Activated T-helper 1 cell treated with anti-CD3 and anti-CD28 coated beads, Interleukin-2, amount 50 U/mL, for 16 hours (primary cell): ENCODE measurements at regions not wholly inside any gene's neighbourhood (a gene's known extent, or its start where the extent isn't known, plus 50 kb on each side); places are given as distances from the start of the nearest gene placed in this dataset.

Experiments
- DNase-seq, 2 donors: peaks; one replicate each; pipeline ENCODE4 v3.0.0-alpha.2; 2020; ENCODE audit warnings: low read depth in 1 of 2, low spot score in 1 of 2

DNA sequence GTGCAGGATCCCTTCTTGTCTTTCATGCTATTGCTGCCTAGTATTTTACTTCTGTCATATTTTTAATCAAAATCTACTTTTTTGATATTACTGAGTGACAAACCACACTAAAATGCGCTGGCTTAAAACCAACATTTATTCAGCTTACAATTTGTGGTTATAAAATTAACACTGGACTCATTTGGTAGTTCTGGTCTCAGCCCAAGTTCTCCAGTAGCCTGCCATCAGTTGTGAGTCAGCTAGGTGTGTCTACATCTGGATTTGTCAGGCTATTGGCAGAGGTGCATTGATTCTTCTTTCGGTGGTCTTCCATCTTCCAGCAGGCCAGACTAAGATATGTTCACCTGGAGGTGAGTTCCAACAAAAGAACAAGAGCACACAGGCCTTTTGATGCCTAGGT, 765.1 kb upstream of the FBXO33 start:
- DNase-seq = no peak

DNA sequence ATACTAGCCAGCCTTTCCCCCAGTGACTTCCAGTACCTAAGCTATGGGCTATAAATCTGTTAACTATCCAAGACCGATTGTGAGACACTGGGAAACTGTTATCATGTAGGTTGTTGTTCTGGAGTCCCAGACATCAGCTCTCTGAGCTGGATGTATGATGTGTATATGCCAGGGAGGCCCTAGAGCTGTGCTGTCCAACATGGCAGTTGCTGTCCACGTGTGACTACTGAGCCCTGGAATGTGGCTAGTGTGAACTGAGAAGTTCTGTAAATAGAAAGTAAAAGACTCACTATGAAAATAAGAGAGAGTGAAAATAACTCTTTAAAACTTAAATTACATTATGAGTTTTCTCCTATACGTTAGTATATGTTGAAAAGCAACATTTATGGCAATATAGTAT, 755.8 kb upstream of the FBXO33 start:
- DNase-seq = no peak

DNA sequence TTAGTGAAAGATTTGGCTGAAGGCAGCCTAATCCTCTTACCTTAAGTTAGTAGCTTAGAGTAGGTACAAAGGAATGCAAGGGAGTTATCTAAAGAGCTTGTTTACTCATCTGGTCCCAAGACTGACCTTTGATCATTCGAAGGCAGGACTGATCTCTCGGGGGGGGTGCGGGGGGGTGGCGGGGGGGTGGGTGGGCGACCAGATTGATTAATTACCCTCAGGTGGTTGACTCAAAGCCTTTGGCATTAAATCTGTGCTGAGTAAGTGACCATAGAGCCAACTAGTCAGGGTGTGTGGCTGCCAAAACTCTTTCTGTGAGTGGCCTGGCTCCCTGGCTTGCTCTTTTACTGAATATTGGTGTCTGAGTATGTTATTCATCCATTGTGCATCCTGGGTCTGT, 731.9 kb upstream of the FBXO33 start:
- DNase-seq = no peak

DNA sequence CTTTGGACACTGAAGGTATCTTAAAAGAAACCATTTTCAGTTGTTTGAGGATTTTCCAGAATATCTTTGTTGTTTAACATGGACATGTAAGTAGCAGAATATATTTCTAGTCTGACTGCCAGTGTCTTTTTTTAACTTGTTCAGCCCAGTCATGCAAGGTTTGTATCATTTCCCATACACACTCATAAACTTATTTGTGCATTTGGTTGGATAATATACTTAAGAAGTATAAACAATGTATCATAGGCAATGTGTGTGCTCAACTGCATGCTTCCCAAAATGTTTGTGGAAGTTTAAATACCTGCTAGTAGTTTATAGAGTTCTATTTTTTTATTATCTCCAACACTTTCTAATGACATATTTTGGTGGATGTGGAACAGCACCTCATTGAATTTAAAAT, 707.4 kb upstream of the FBXO33 start:
- no peak for DNase-seq

DNA sequence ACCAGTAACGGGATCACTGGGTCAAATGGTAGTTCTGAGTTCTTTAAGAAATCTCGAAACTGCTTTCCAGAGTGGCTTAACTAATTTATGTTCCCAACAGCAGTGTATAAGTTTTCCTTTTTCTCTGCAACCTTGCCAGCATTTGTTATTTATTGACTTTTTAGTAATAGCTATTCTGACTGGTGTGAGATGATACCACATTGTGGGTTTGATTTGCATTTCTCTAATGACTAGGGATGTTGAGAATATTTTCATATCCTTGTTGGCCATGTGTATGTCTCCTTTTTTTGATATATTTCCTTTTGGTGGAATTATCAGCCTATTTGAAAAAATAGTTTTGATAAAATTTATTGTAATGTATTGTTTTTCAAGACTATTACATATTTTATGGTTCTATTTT, 701.2 kb upstream of the FBXO33 start:
- no peak for DNase-seq

DNA sequence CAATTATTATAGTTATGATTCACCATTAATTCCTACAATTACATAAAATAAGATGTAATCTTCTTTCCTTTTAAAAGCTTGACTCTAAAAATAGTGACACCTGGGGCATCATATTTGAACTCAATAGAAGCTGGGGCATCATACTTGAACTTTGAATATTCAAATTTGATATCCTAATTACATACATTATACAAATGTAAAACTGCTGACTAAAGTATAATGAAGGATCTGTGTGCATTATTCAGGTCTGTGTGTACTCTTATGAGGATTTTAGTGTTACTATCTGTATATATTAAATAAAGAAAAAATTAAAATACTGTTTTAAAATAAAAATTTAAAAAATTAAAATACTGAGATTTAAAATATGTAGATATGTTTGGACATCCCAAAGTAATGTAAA, 696.9 kb upstream of the FBXO33 start:
- no peak for DNase-seq

DNA sequence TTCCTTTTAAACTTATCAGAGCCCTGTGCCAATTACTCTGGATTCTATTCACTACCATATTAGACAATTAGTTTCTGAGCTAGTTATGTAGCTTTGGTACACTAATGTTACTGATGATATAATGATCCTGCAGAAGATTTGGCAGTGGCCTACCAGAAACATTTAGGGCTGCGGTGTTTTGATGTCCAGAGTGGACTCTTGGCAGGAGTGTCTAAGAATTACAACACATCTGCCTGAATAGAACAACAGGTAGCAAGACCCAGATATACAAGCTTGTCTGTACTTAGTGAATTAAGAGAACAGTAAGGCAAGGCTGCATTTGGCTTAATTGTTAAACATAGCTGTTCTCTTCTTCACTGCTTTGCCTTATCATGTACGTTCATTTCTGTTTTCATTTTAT, 691.6 kb upstream of the FBXO33 start:
- no peak for DNase-seq

DNA sequence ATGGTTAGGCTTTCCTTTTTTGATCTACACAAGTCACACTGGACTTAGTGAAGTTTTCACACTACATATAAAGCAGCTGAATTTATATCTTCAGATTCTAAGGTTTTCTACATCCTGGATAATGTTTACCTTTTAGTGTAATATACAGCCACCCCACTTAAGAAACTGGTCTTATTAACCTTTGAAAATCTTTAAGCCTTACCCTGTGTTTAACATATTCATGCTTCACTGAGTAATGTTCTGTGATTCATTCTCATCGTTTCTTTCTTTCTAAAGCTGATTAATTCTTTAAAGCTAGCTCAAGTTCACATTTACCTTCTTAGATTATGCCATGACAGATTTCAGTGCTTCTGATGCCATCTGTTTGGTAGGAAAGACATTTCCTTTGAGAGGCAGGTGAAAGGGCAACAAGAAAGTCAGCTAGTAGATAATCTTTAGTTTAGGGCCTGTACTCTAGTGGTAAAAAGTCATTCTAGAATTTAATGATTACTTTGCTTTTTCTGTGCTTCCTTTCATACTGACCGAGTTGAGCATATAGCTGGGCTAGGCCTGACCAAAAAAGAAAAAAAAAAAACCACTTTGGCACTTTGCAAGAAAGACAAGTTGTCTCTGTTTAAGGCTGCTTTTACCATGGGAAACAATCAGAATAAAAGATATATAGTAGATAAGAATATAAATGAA, 690.9 kb upstream of the FBXO33 start:
- no peak for DNase-seq

DNA sequence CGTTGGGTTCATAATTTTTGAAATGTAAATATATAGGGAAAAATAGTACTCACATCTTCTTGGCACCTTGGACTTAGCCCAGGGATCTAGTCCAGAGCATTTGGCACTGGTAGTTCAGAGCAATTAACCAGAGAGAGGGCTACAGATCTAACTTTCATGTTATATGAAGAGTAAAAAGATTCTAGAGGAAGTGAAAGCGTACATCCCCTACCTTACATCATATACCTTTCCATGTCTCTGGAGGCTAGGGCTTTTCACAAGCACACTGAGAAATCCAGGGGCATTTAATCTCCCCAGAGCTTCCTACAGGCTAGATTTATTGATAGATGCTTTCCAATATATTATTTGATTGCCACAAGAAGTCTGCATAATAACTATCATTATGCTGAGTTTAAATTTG, 687.5 kb upstream of the FBXO33 start:
- no peak for DNase-seq

DNA sequence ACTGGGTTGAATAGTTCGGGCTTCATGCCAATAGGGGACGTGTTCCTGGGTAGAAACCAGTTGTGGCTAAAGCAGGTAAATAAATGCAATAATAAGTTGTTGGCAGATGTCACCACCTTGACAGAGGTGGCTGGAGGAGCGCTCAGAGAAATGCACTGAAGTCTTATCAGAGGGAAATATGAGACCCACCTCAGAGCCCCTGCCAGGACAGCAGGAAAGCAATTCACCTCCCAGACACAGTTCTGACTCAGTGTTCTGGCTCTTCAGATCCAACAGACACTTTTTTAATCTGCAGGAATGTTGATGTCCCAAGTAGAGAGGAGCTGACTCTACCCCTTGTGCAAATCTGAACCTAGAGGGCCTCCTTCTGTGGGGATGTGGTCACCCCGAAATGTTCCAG, 687.1 kb upstream of the FBXO33 start:
- no peak for DNase-seq

DNA sequence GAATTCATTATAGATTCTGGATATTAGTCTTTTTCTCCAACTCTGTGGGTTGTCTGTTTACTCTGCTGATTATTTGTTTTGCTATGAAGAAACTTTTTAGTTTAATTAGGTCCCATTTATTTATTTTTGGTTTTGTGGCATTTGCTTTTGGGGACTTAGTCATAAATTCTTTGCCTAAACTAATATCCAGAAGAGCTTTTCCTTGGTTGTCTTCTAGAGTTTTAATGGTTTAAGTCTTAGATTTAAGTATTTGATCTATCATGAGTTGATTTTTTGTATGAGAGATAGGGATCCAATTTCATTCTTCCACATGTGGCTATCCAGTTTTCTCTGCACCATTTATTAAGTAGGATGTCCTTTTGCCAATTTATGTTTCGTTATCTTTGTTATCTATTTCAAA, 683.4 kb upstream of the FBXO33 start:
- DNase-seq = no peak

DNA sequence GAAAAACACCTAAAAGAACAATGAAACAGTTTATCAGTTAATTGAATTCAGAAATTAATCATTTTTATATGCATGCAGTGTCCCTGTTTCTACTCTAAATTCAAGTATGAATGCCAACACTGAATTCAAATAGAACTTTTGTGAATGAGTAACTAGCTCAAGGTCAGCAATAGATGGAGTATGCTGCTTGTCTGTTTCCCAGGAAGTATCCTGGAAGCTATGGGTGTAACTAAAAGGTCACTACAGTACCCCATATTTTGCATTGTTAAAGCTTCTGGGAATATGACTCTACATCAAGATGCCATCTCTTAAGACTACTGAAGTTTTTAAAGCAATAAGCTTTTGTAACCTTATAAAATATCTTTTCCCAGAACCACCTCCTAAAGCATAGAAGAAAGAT, 681.4 kb upstream of the FBXO33 start:
- DNase-seq = no peak

DNA sequence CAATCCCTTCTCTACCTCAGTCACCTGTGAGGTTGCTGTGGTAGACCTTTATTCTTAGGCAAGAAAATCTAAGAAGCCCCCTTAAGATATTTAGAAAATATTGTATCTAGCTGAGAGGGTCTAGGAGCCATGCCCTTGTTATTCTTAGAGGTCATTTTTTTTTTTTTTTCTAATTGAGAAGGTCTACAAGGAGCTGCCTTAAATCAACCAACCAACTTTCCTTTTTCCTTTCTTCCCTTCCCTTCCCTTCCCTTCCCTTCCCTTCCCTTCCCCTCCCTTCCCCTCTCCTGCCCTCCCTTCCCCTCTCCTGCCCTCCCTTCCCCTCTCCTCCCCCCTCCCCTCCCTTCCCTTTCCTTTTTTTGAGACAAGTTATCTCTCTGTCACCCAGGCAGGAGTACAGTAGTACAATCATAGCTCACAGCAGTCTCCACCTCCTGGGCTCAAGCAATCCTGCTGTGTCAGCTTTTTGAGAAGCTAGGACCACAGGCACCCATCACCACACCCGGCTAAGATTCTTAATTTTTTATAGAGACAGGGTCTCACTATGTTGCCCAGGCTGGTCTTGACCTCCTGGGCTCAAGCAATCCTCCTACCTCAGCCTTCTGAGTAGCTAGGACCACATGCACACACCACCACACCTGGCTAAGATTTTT, 668.4 kb upstream of the FBXO33 start:
- DNase-seq = no peak

DNA sequence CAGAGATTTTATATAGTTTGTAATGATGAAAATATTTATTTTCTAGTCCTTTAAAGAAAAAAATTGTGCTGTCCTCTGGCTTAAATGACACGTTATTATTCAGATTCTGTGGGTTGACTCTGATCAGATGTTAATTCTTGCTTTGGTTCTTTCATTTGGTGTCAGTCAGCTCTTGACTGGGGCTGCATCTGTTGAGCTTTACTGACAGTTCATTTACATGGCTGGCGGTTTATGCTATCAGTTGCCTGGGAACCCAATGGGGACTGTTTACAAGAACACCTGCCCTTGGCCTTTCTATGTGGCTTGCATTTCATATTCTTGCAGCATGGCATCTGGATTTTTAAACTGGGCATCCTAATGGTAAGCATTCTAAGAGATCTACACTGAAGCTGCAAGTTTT, 667.1 kb upstream of the FBXO33 start:
- DNase-seq = no peak

DNA sequence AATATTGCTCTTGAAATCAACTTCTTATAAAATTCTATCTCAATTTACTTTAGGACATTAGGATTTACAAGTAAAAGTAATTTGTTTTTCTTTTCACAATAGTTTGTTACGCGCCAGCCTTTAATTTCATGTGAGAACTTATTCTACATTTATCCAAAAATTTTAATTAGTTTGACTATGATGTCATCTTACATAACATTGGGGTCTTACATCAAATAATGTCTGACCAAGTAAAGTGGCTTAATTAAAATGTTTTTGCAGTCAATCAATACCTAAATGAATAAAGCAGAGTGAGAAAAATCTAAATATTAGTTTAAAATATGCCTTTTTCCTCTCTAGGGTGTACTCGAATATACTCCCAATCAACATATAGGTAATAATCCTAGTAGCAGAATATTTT, 666.2 kb upstream of the FBXO33 start:
- DNase-seq = no peak

DNA sequence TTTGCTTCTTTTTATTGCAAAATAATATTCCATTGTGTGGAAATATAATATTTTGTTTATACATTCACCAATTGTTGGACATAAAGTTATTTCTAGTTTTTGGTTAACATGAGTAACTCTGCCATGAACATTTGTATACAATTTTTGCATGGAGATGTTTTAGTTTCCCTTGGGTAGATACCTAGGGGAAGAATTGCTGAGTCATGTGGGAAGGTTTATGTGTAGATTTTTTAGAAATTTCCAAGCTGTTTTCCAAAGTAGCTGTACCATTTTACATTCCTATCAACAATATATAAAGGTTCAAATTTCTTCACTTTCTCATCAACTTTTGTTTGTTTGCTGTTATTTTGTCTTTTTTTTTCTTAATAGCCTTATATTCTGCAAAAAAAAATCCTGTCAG, 664.7 kb upstream of the FBXO33 start:
- DNase-seq = no peak

DNA sequence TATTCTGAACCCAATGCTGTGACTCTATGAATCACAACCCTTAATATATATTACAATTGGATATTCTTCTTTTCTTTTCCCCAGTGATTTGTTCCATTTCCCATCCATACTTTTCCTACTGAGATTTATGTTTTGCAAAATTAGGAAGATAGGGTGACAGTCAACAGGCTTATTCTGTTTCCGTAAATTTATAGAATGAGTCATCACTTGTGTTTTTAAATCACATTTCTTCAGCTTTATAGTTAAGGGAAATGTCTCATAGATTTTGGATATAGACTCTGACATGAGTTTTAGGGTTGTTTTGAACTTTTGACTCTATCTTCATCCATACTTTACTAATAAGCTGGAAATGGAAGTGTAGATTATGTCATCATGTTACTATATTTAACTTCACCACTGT, 661.6 kb upstream of the FBXO33 start:
- no peak for DNase-seq

DNA sequence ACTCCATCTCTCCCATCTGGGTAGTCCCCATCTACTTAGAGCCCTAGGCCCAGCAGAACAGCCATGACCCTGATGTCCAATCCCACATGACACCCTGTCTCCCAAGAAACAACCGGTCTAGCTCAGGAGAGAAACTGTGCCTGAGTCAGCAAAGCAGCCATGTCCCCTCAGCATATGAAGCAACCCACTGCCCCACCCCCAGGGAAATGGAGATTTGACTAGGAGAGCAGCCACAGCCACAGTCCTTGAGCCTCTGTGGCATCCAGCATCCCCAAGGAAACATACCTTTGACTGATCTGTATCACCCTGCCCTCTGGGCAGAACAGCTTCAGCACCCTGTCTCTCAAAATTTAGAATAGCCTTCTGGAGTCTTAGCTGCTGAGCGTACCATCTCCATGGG, 641.9 kb upstream of the FBXO33 start:
- DNase-seq = no peak

DNA sequence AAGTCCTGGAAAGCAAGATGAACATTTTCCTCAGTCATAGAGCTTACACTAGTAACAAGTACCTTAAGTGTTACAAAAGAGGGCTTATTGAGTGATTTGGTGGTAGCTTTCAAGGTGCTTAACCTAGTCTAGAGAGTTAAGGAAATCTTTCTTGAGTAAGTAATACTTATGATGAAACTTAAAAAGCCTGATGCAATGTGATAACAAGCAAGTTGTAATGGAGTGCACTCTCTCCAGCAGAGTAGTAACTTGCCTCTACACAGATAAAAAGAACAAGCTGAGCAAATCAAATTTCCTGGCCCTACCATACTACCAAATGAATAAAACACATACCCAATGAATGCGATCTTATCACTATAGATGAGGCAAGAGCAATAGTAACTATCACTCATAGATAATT, 639.9 kb upstream of the FBXO33 start:
- DNase-seq = no peak

DNA sequence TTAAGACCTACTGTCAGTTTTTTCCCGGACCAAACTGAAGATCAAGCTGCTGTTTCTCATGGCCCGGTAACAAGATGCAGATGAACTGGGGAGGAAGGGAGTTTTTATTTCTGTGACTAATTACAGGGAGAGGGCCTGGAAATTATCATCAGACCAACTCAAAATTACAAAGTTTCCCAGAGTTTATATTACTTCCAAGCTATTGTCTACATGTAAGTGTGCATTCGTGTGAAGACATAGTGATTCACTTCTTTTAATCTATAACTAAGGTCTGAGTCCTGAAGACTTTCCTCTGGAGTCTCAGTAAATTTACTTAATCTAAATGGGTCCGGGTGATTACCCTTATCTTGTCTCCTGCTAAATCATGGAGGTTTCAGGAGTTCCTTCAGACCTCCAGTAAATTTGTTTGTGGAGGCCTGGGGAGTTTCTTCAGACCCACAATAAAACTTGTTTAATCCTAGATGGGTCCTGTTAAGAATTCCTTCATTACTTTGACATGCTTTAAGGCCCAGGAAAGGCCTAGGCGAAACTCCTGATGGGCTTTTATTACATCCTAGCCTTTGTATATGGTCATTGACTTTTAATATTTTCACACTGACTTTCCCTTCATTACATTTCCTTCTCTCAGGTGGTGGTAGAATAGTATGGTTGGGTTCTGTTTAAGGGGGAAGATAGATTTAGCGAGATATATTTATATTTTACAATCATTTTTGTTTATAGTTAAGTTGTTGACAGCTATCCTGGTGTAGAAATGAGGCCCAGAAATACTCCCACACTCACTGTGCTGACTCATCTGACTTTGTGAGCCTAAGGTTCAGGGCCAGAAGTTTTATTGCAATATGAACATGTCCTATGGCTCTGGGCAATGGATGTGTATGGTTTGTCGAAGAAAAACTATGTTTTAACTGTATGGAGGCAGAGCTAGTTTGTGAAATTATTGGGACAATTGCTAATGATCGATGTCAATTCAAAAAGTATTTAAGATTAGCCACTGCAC, 627.0 kb upstream of the FBXO33 start:
- DNase-seq = no peak

DNA sequence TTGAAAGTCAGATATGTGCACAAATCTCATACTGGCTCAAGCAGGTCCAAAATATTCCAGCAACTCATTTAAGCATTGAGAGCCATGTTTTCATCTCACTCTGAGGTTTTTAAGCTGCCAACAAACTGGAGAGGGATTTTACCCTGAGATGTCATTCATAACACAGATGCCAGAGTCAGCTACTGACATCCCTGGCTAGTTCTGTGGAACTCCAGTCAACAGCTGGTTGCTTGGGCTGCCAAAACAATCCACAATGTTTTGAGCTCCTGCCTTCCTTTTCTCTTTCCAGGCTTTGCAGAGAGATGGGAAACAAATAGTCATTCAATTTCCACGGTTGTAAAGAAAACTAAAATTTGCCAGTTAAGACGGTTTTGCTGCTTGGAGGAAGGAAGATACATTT, 621.2 kb upstream of the FBXO33 start:
- no peak for DNase-seq

DNA sequence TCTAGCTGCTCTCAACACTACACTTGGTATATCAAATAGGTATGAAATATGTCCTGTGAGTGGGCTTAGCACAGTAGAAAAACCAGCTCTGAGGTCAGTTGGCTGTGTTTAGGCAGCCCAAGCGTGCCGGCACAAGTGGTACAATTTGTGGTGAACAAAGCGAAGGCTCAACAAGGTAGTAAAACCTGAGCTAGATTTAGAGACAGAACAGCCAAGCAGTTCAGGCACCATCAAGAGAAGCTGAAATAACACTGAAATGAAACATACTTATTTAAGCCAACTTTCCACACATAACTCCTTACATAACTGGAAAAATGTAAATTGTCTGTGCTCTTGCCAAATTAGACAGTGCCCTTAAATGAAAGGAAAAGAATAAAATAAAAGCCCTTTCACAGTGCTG, 596.8 kb upstream of the FBXO33 start:
- DNase-seq = no peak
